Neural cell (in vitro differentiated cells): ENCODE measurements at regions not wholly inside any gene's neighbourhood (a gene's known extent, or its start where the extent isn't known, plus 50 kb on each side); places are given as distances from the start of the nearest gene placed in this dataset.

Source experiments
- H2AFZ ChIP-seq: fragments of 200-600, 300-800 bp; sonication (generic), shearing (Covaris generic); 2 replicates; pipeline ENCODE4 v1.6.0; 2014; ENCODE audit warnings: low read depth, mild to moderate bottlenecking, antibody characterized with exemption, low read length, moderate library complexity
- H3F3A ChIP-seq: fragments of 200-600 bp; shearing (Covaris generic); 2 replicates; pipeline ENCODE4 v1.6.1; 2016; ENCODE audit warnings: mild to moderate bottlenecking, moderate library complexity, mixed read lengths, antibody characterized with exemption, low read length; ENCODE audit not compliant: insufficient read depth, poor library complexity, severe bottlenecking
- H3K27ac ChIP-seq: fragments of 200-600, 300-800 bp; sonication (generic), shearing (Covaris generic); 2 replicates; pipeline ENCODE4 v1.5.1; 2014; ENCODE audit warnings: mild to moderate bottlenecking, low read length, moderate library complexity
- H3K27me3 ChIP-seq: fragments of 300-800, 200-600 bp; sonication (generic), shearing (Covaris generic); 2 replicates; pipeline ENCODE4 v1.6.0; 2014; ENCODE audit warnings: mild to moderate bottlenecking, low read depth, low read length, moderate library complexity; ENCODE audit not compliant: insufficient read depth
- H3K36me3 ChIP-seq: fragments of 300-800, 200-600 bp; sonication (generic), shearing (Covaris generic); 2 replicates; pipeline ENCODE4 v1.5.1; 2014; ENCODE audit warnings: mild to moderate bottlenecking, antibody characterized with exemption, low read length, moderate library complexity; ENCODE audit not compliant: insufficient read depth
- H3K4me2 ChIP-seq: fragments of 300-800, 200-600 bp; sonication (generic), shearing (Covaris generic); 2 replicates; pipeline ENCODE4 v1.6.0; 2014; ENCODE audit warnings: mild to moderate bottlenecking, low read length
- H3K4me3 ChIP-seq: fragments of 300-800, 200-600 bp; sonication (generic), shearing (Covaris generic); 2 replicates; pipeline ENCODE4 v1.5.1; 2014; ENCODE audit warnings: mild to moderate bottlenecking, low read length, moderate library complexity
- H3K79me2 ChIP-seq: fragments of 200-600 bp; shearing (Covaris generic); replicated peaks from 2 replicates; pipeline ENCODE4 v1.6.0; 2014; ENCODE audit warnings: mild to moderate bottlenecking, low read length, moderate library complexity; ENCODE audit not compliant: insufficient read depth
- H3K9ac ChIP-seq: fragments of 300-800, 200-600 bp; sonication (generic), shearing (Covaris generic); 2 replicates; pipeline ENCODE4 v1.6.1; 2016; ENCODE audit warnings: mild to moderate bottlenecking, low read length, mixed read lengths
- H3K9me2 ChIP-seq: fragments of 200-600 bp; shearing (Covaris generic); 2 replicates; pipeline ENCODE4 v1.6.1; 2016; ENCODE audit warnings: mild to moderate bottlenecking, low read length, mixed read lengths; ENCODE audit not compliant: insufficient read depth
- H3K9me3 ChIP-seq: fragments of 200-600, 300-800 bp; sonication (generic), shearing (Covaris generic); 2 replicates; pipeline ENCODE4 v1.6.1; 2016; ENCODE audit warnings: mild to moderate bottlenecking, mixed run types, low read length, moderate library complexity, mixed read lengths
- H4K20me1 ChIP-seq: fragments of 200-600 bp; shearing (Covaris generic); 2 replicates; pipeline ENCODE4 v1.6.1; 2016; ENCODE audit warnings: mild to moderate bottlenecking, mixed run types; ENCODE audit not compliant: insufficient read depth
- CTCF ChIP-seq: fragments of 450-650 bp; IDR thresholded peaks from 2 replicates; pipeline ENCODE4 v1.5.1; 2014; ENCODE audit warnings: antibody characterized with exemption, mild to moderate bottlenecking, moderate library complexity; ENCODE audit not compliant: poor library complexity, severe bottlenecking
- EP300 ChIP-seq: fragments of 450-650 bp; conservative IDR thresholded peaks from 2 replicates; pipeline ENCODE4 v1.6.1; 2014; ENCODE audit warnings: antibody characterized with exemption, mild to moderate bottlenecking, moderate library complexity; ENCODE audit not compliant: poor library complexity, severe bottlenecking
- EZH2 ChIP-seq: fragments of 200-600, 300-800 bp; shearing (Covaris generic), sonication (generic); IDR thresholded peaks from 2 replicates; pipeline ENCODE4 v1.6.1; 2014; ENCODE audit warnings: antibody characterized with exemption, low read length, borderline replicate concordance, mild to moderate bottlenecking; ENCODE audit not compliant: insufficient read depth, poor library complexity, severe bottlenecking
- MXI1 ChIP-seq: fragments of 450-650 bp; conservative IDR thresholded peaks from 2 replicates; pipeline ENCODE4 v1.6.1; 2014; ENCODE audit warnings: antibody characterized with exemption, mild to moderate bottlenecking; ENCODE audit not compliant: poor library complexity, severe bottlenecking
- POLR2AphosphoS5 ChIP-seq: IDR thresholded peaks from 2 replicates; pipeline ENCODE4 v1.6.1; 2012
- RAD21 ChIP-seq: fragments of 450-650 bp; conservative IDR thresholded peaks from 2 replicates; pipeline ENCODE4 v1.6.1; 2014; ENCODE audit warnings: antibody characterized with exemption, mild to moderate bottlenecking, moderate library complexity
- REST ChIP-seq: IDR thresholded peaks from 2 replicates; pipeline ENCODE4 v1.6.1; 2012; ENCODE audit warnings: borderline replicate concordance
- SMC3 ChIP-seq: fragments of 450-650 bp; conservative IDR thresholded peaks from 2 replicates; pipeline ENCODE4 v1.6.1; 2014; ENCODE audit warnings: antibody characterized with exemption, mild to moderate bottlenecking, moderate library complexity; ENCODE audit not compliant: poor library complexity
- TAF1 ChIP-seq: IDR thresholded peaks from 2 replicates; pipeline ENCODE4 v1.6.1; 2012; ENCODE audit warnings: low read depth

- Histone ChIP-seq H2AFZ (no peak overlapping the region), H3K9ac (no peak overlapping the region), H3K27me3 (no peaks in the 10 kb centered on the region), H3K9me2 (no peaks in the 10 kb centered on the region), H3K4me2 (no peak overlapping the region), H3F3A (no peaks in the 10 kb centered on the region), H3K27ac (no peak overlapping the region), H3K79me2 (no peaks in the 10 kb centered on the region), H4K20me1 (no peaks in the 10 kb centered on the region), H3K9me3 (no peaks in the 10 kb centered on the region), H3K36me3 (no peaks in the 10 kb centered on the region), H3K4me3 (no peak overlapping the region)
- TF ChIP-seq POLR2AphosphoS5 = no peak
These were observed 260.4 kb upstream of the MIR17HG start for GRCh38 chr13:91086936-91087716.

GRCh38 chr13:91097269-91097668, 250.2 kb upstream of the MIR17HG start:
- no peaks in the 10 kb centered on the region for H3K9me2 ChIP-seq
- no peaks in the 10 kb centered on the region for H3K9me3 ChIP-seq
- no peaks in the 10 kb centered on the region for H3F3A ChIP-seq
- no peak overlapping the region for H3K27ac ChIP-seq
- H3K27me3 ChIP-seq = no peaks in the 10 kb centered on the region
- no peaks in the 10 kb centered on the region for H3K79me2 ChIP-seq
- no peak overlapping the region for H2AFZ ChIP-seq
- no peaks in the 10 kb centered on the region for H4K20me1 ChIP-seq
- no peak overlapping the region for H3K9ac ChIP-seq
- TF ChIP-seq MXI1 = no peak
- TF ChIP-seq REST = no peak
- TF ChIP-seq EP300 = no peak
- H3K4me2 ChIP-seq = no peak overlapping the region
- H3K4me3 ChIP-seq = no peak overlapping the region
- no peaks in the 10 kb centered on the region for H3K36me3 ChIP-seq

- Histone ChIP-seq H3K27ac (no peak overlapping the region), H3K27me3 (no peaks in the 10 kb centered on the region), H2AFZ (no peak overlapping the region), H3K9me2 (no peaks in the 10 kb centered on the region), H4K20me1 (no peaks in the 10 kb centered on the region), H3F3A (no peaks in the 10 kb centered on the region), H3K9ac (no peak overlapping the region), H3K79me2 (no peaks in the 10 kb centered on the region), H3K9me3 (no peaks in the 10 kb centered on the region), H3K4me2 (no peak overlapping the region), H3K4me3 (no peak overlapping the region), H3K36me3 (no peaks in the 10 kb centered on the region)
- TF ChIP-seq MXI1 (no peak), EZH2 (no peak), POLR2AphosphoS5 (no peak), TAF1 (no peak), EP300 (no peak), CTCF (no peak), RAD21 (no peak), SMC3 (no peak), REST (no peak)
These were observed 247.6 kb upstream of the MIR17HG start for GRCh38 chr13:91099877-91100276.
